ENCODE measurements at regions not wholly inside any gene's neighbourhood (a gene's known extent, or its start where the extent isn't known, plus 50 kb on each side); places are given as distances from the start of the nearest gene placed in this dataset.
"Not testable (repeated sequence)": the region's sequence is repeated elsewhere in the genome, so short reads cannot be mapped to it uniquely, and the experiment has no call there.

- H3K27me3 ChIP-seq (ENCODE audit: control insufficient read depth in 5 of 5, insufficient read depth in 4 of 5, low read length in 5 of 5); H3K36me3 ChIP-seq (ENCODE audit: control insufficient read depth in 5 of 5, insufficient read depth in 5 of 5, low read length in 5 of 5); H3K4me3 ChIP-seq (ENCODE audit: low read depth in 1 of 5, low read length in 5 of 5); H3K4me1 ChIP-seq (ENCODE audit: control insufficient read depth in 5 of 5, insufficient read depth in 5 of 5, low read length in 5 of 5); H3K9ac ChIP-seq (ENCODE audit: low read length in 5 of 5); H3K27ac ChIP-seq (ENCODE audit: low read depth, low read length); H3K9me3 ChIP-seq (ENCODE audit: control insufficient read depth in 5 of 5, low read length in 5 of 5): not testable (repeated sequence)
These were observed 146.2 kb downstream of the ALG10 start for GRCh38 chr12:34168507-34168906.

- H3K36me3 ChIP-seq (ENCODE audit: control insufficient read depth in 5 of 5, insufficient read depth in 5 of 5, low read length in 5 of 5), result no peaks in the 10 kb centered on the region
These were observed 164.2 kb downstream of the ALG10 start for GRCh38 chr12:34186492-34186891.

DNA sequence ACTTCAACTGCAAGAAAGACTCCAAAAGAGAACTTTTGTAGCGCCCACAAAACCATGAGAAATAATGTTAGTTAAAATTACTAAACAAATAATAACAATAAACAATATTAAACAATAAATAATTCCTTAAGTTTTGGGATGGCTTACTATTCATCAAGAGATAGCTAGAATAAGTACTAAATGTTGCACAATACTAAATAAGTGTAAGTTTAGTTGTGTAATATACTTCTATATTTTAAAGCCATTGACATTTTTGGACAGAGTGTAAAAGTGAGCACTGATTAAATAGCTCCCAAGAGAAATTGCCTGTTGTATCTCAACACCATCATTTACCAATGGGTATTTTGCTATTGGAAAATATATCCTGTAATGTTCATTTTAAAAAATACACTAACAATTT, 166.7 kb downstream of the ALG10 start:
- H3K4me1 ChIP-seq (ENCODE audit: control insufficient read depth in 5 of 5, insufficient read depth in 5 of 5, low read length in 5 of 5), result peaks cover 0 to 5% (median 0%) of the 10 kb centered on the region in 5 donors
- no peak overlapping the region for H3K4me3 ChIP-seq (ENCODE audit: low read depth in 1 of 5, low read length in 5 of 5)
- H3K27me3 ChIP-seq (ENCODE audit: control insufficient read depth in 5 of 5, insufficient read depth in 4 of 5, low read length in 5 of 5), result no peaks in the 10 kb centered on the region
- no peak overlapping the region for H3K9ac ChIP-seq (ENCODE audit: low read length in 5 of 5)
- H3K27ac ChIP-seq (ENCODE audit: low read depth, low read length), result no peak overlapping the region
- no peaks in the 10 kb centered on the region for H3K36me3 ChIP-seq (ENCODE audit: control insufficient read depth in 5 of 5, insufficient read depth in 5 of 5, low read length in 5 of 5)
- H3K9me3 ChIP-seq (ENCODE audit: control insufficient read depth in 5 of 5, low read length in 5 of 5), result no peaks in the 10 kb centered on the region

More at GRCh38 chr12:34186492-34186891, 164.2 kb downstream of the ALG10 start:
- Histone ChIP-seq H3K27me3 (ENCODE audit: control insufficient read depth in 5 of 5, insufficient read depth in 4 of 5, low read length in 5 of 5) (no peaks in the 10 kb centered on the region), H3K4me1 (ENCODE audit: control insufficient read depth in 5 of 5, insufficient read depth in 5 of 5, low read length in 5 of 5) (peaks cover 0 to 5% (median 0%) of the 10 kb centered on the region in 5 donors), H3K9ac (ENCODE audit: low read length in 5 of 5) (no peak overlapping the region), H3K27ac (ENCODE audit: low read depth, low read length) (no peak overlapping the region), H3K9me3 (ENCODE audit: control insufficient read depth in 5 of 5, low read length in 5 of 5) (peaks cover 0 to 3% (median 0%) of the 10 kb centered on the region in 5 donors), H3K4me3 (ENCODE audit: low read depth in 1 of 5, low read length in 5 of 5) (no peak overlapping the region)

DNA sequence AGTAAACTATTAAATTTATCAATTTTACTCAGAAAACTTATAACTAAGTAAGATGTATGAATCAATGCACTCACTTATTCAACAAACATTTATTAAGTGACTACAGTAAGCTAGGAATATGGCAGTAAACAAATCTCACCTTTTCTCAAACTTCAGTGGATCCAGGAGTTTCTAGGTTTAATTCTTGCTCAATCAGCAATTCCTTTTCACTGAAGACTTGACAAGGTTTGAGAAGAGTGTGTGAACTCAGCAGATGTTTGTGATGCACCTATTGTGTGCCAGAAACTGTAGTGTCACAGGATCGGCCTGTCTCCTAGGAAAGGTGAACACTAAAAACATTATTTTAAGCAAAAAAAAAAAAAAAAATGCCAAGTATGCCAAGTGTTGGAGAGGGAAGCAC, 167.8 kb downstream of the ALG10 start:
- no peak overlapping the region for H3K27ac ChIP-seq (ENCODE audit: low read depth, low read length)
- no peaks in the 10 kb centered on the region for H3K27me3 ChIP-seq (ENCODE audit: control insufficient read depth in 5 of 5, insufficient read depth in 4 of 5, low read length in 5 of 5)
- H3K9me3 ChIP-seq (ENCODE audit: control insufficient read depth in 5 of 5, low read length in 5 of 5), result no peaks in the 10 kb centered on the region
- H3K36me3 ChIP-seq (ENCODE audit: control insufficient read depth in 5 of 5, insufficient read depth in 5 of 5, low read length in 5 of 5), result no peaks in the 10 kb centered on the region
- H3K4me3 ChIP-seq (ENCODE audit: low read depth in 1 of 5, low read length in 5 of 5), result no peak overlapping the region
- peaks cover 0 to 5% (median 0%) of the 10 kb centered on the region in 5 donors for H3K4me1 ChIP-seq (ENCODE audit: control insufficient read depth in 5 of 5, insufficient read depth in 5 of 5, low read length in 5 of 5)
- no peak overlapping the region for H3K9ac ChIP-seq (ENCODE audit: low read length in 5 of 5)

DNA sequence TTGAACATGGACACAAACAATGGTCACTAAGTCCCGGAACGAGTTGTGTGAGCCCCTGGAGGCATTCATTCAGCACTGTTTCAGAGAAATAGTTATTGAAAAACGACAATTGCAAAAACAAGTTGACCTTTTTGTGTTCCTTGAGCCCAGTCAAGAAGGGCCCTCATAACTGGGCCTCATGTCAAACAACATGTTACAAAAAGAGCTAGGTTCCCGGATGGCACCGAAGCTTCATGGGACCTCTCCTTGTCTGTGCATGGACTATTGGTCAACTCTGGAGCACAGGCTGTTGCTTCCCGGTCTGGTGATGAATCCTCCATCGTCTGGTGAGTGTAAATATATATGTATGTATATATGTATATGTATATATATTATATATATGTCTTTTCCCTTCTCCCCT, 176.6 kb downstream of the ALG10 start:
- Histone ChIP-seq H3K27me3 (ENCODE audit: control insufficient read depth in 5 of 5, insufficient read depth in 4 of 5, low read length in 5 of 5) (no peaks in the 10 kb centered on the region), H3K4me1 (ENCODE audit: control insufficient read depth in 5 of 5, insufficient read depth in 5 of 5, low read length in 5 of 5) (no peaks in the 10 kb centered on the region), H3K9ac (ENCODE audit: low read length in 5 of 5) (no peak overlapping the region), H3K27ac (ENCODE audit: low read depth, low read length) (no peak overlapping the region), H3K4me3 (ENCODE audit: low read depth in 1 of 5, low read length in 5 of 5) (no peak overlapping the region), H3K36me3 (ENCODE audit: control insufficient read depth in 5 of 5, insufficient read depth in 5 of 5, low read length in 5 of 5) (no peaks in the 10 kb centered on the region), H3K9me3 (ENCODE audit: control insufficient read depth in 5 of 5, low read length in 5 of 5) (peaks cover 0 to 5% (median 0%) of the 10 kb centered on the region in 5 donors)

DNA sequence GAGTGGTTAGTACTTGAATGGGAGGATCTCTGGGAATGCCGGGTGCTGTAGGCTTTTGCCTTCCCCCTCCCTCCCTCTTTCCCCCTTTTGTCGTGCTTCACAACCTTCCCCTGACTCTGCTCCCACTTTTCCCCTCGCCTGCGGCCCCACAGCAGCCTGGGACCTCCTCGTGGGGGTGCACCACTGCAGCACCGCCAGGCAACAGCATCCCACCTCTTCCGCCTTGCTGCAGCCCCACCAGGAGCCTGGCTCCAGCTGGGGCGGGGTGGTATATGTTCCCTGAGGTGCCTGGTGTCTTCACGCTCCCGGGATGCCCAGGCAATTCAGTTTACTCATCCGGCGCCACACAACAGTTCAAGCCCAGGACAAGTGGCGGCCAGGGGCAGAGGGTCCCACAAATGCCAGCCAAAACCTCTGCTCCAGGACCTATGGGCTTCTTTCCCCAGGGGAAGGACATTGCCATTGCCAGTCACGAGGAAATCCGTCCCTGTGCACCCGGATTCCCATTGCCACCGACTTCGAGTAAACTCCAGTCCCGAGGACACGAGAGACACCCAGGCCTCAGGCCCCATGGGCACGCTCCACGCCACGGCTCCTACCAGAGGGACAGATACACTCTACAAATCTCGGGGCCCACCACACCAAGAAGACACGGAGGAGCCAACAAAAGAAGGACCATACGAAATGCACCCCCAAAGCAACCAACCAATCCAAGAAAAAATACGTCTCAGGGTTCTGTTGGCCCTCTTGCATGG, 181.7 kb downstream of the ALG10 start:
- H3K9me3 ChIP-seq (ENCODE audit: control insufficient read depth in 5 of 5, low read length in 5 of 5), result no peaks in the 10 kb centered on the region
- H3K27me3 ChIP-seq (ENCODE audit: control insufficient read depth in 5 of 5, insufficient read depth in 4 of 5, low read length in 5 of 5), result no peaks in the 10 kb centered on the region
- H3K36me3 ChIP-seq (ENCODE audit: control insufficient read depth in 5 of 5, insufficient read depth in 5 of 5, low read length in 5 of 5), result no peaks in the 10 kb centered on the region
- no peak overlapping the region for H3K27ac ChIP-seq (ENCODE audit: low read depth, low read length)
- no peak overlapping the region for H3K9ac ChIP-seq (ENCODE audit: low read length in 5 of 5)
- H3K4me3 ChIP-seq (ENCODE audit: low read depth in 1 of 5, low read length in 5 of 5), result no peak overlapping the region
- H3K4me1 ChIP-seq (ENCODE audit: control insufficient read depth in 5 of 5, insufficient read depth in 5 of 5, low read length in 5 of 5), result no peaks in the 10 kb centered on the region

DNA sequence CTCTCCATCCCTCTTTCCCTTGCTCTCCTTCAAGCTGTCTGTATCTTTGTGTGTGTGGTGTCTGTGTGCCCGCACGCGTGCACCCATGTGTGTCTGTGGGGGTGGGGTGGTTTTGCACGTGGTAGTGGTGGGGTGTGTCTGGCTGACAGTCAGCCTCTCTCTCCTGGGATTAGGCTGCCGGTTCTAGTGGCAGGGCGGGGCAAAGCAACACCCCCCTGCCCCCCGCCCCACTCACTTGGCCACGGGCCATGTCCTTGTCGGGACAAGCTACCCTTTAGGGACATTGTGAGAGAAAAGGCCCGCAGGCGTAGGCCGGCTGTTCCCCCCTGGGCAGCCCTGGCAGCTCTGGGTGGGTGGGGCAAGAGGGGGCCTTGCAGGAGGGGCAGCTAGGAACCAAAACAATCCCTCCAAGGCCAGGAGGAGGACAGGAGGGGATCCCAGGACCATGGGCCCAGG, 182.6 kb downstream of the ALG10 start:
- Histone ChIP-seq H3K4me3 (ENCODE audit: low read depth in 1 of 5, low read length in 5 of 5) (no peak overlapping the region), H3K9ac (ENCODE audit: low read length in 5 of 5) (no peak overlapping the region), H3K4me1 (ENCODE audit: control insufficient read depth in 5 of 5, insufficient read depth in 5 of 5, low read length in 5 of 5) (no peaks in the 10 kb centered on the region), H3K36me3 (ENCODE audit: control insufficient read depth in 5 of 5, insufficient read depth in 5 of 5, low read length in 5 of 5) (no peaks in the 10 kb centered on the region), H3K27me3 (ENCODE audit: control insufficient read depth in 5 of 5, insufficient read depth in 4 of 5, low read length in 5 of 5) (no peaks in the 10 kb centered on the region), H3K9me3 (ENCODE audit: control insufficient read depth in 5 of 5, low read length in 5 of 5) (no peaks in the 10 kb centered on the region), H3K27ac (ENCODE audit: low read depth, low read length) (no peak overlapping the region)

DNA sequence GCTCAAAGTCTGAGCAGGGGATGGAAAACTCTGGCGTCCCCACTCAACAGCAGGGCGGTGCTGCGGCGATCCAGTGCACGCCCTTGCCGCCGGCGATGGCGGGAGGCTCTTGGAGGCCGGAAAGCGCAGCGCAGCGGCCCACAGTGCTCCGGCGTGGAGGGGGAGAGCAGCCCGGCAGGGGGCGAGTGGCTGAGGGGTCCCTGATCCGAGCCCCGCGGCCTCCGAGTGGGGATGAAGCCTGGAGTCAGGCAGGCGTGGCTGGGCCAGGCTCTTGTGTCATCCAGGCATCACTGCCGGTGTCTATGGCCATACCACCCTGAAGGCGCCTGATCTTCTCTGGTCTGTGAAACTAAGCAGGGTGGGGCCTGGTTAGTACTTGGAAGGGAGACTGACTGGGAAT, 183.1 kb downstream of the ALG10 start:
- H3K9me3 ChIP-seq (ENCODE audit: control insufficient read depth in 5 of 5, low read length in 5 of 5), result no peaks in the 10 kb centered on the region
- H3K36me3 ChIP-seq (ENCODE audit: control insufficient read depth in 5 of 5, insufficient read depth in 5 of 5, low read length in 5 of 5), result no peaks in the 10 kb centered on the region
- H3K27me3 ChIP-seq (ENCODE audit: control insufficient read depth in 5 of 5, insufficient read depth in 4 of 5, low read length in 5 of 5), result no peaks in the 10 kb centered on the region

GRCh38 chr12:34206061-34206785, 183.9 kb downstream of the ALG10 start:
- Histone ChIP-seq H3K27me3 (ENCODE audit: control insufficient read depth in 5 of 5, insufficient read depth in 4 of 5, low read length in 5 of 5) (no peaks in the 10 kb centered on the region), H3K36me3 (ENCODE audit: control insufficient read depth in 5 of 5, insufficient read depth in 5 of 5, low read length in 5 of 5) (no peaks in the 10 kb centered on the region), H3K27ac (ENCODE audit: low read depth, low read length) (no peak overlapping the region), H3K4me3 (ENCODE audit: low read depth in 1 of 5, low read length in 5 of 5) (no peak overlapping the region), H3K4me1 (ENCODE audit: control insufficient read depth in 5 of 5, insufficient read depth in 5 of 5, low read length in 5 of 5) (no peaks in the 10 kb centered on the region), H3K9me3 (ENCODE audit: control insufficient read depth in 5 of 5, low read length in 5 of 5) (no peaks in the 10 kb centered on the region), H3K9ac (ENCODE audit: low read length in 5 of 5) (no peak overlapping the region)

More for the DNA sequence above, 183.1 kb downstream of the ALG10 start:
- no peaks in the 10 kb centered on the region for H3K4me1 ChIP-seq (ENCODE audit: control insufficient read depth in 5 of 5, insufficient read depth in 5 of 5, low read length in 5 of 5)
- H3K9ac ChIP-seq (ENCODE audit: low read length in 5 of 5), result no peak overlapping the region
- no peak overlapping the region for H3K27ac ChIP-seq (ENCODE audit: low read depth, low read length)
- no peak overlapping the region for H3K4me3 ChIP-seq (ENCODE audit: low read depth in 1 of 5, low read length in 5 of 5)

DNA sequence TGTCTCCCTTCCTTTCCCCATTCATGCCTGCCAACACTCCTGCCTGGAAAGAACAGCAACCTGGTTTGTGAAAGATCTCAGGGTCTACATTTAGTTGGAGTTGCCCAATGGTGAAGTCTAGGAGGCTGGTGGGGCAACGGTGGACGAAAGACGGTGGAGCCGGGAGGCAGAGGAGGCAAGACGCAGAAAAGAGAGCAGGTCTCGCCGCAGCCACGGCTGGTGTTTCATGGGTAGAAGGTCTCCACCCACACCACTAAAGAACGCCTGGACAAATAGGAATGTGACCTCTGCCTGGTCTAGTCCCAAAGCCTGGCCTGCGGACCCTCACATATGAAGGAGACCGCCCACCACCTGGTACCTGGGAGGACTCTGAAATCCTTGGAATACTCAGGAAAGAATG, 185.6 kb downstream of the ALG10 start:
- Histone ChIP-seq H3K9ac (ENCODE audit: low read length in 5 of 5) (no peak overlapping the region), H3K27ac (ENCODE audit: low read depth, low read length) (no peak overlapping the region), H3K9me3 (ENCODE audit: control insufficient read depth in 5 of 5, low read length in 5 of 5) (no peaks in the 10 kb centered on the region), H3K4me1 (ENCODE audit: control insufficient read depth in 5 of 5, insufficient read depth in 5 of 5, low read length in 5 of 5) (peaks cover 0 to 2% (median 0%) of the 10 kb centered on the region in 5 donors), H3K27me3 (ENCODE audit: control insufficient read depth in 5 of 5, insufficient read depth in 4 of 5, low read length in 5 of 5) (peaks cover 0 to 2% (median 0%) of the 10 kb centered on the region in 5 donors), H3K4me3 (ENCODE audit: low read depth in 1 of 5, low read length in 5 of 5) (no peak overlapping the region), H3K36me3 (ENCODE audit: control insufficient read depth in 5 of 5, insufficient read depth in 5 of 5, low read length in 5 of 5) (no peaks in the 10 kb centered on the region)
